22Rv1 (cell line): ENCODE measurements at regions not wholly inside any gene's neighbourhood (a gene's known extent, or its start where the extent isn't known, plus 50 kb on each side); places are given as distances from the start of the nearest gene placed in this dataset.
A peak's percentile ranks its signal among the peaks of the same experiment; 100 is the strongest.

Experiments
- ZFX ChIP-seq: fragments of 450-650 bp; IDR thresholded peaks from 2 replicates; pipeline ENCODE4 v1.6.1; 2017; ENCODE audit warnings: antibody characterized with exemption, borderline replicate concordance
- TF ChIP-seq, protein P1 (sequence below): fragments of 450-650 bp; IDR thresholded peaks from 2 replicates; pipeline ENCODE4 v1.5.1; 2017; ENCODE audit warnings: mild to moderate bottlenecking

DNA sequence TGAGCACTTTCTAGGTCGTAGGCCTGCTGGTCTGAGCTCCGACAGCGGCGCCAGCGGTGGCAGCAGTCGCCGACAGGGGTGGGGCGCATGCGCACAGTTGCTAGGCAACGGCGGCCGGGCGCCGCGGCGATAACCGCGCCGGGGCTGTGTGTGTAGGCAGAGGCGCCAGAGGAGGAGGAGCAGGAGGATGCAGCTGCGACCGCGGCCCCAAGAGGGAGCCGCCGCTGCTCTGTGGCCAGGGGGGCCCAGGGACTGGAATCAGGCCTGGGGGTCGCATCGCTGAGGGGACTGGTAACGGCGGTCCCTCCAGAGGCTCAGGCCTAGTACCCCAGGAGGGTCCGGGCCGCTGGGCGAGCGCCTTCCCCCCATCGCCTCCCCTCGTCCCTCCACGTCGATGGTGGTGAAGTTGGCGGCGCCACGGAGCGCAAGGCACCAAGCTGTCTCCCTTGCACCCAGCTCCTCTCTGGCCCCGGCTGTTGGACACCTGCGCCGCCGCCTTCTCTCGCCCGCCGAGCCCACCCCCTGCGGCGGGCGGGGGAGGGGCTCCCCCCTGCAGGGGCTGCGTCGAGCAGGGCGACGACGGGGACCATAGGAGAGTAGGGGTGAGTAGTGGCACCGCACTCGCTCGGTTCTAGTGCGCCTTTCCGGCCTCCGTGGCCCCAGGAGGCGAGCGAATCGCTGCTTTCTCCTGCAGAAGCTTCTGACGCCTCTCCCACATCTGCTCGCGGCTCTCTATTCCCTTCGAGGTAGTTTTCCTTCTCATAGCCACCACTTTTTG lies 58.6 kb upstream of the ZC4H2 start, which contains the start of gene ZC3H12B:
- TF ChIP-seq, protein P1, sequence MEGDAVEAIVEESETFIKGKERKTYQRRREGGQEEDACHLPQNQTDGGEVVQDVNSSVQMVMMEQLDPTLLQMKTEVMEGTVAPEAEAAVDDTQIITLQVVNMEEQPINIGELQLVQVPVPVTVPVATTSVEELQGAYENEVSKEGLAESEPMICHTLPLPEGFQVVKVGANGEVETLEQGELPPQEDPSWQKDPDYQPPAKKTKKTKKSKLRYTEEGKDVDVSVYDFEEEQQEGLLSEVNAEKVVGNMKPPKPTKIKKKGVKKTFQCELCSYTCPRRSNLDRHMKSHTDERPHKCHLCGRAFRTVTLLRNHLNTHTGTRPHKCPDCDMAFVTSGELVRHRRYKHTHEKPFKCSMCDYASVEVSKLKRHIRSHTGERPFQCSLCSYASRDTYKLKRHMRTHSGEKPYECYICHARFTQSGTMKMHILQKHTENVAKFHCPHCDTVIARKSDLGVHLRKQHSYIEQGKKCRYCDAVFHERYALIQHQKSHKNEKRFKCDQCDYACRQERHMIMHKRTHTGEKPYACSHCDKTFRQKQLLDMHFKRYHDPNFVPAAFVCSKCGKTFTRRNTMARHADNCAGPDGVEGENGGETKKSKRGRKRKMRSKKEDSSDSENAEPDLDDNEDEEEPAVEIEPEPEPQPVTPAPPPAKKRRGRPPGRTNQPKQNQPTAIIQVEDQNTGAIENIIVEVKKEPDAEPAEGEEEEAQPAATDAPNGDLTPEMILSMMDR, result peak; percentile 57
- TF ChIP-seq ZFX, result no peak
